WTC11 (cell line): ENCODE measurements at regions not wholly inside any gene's neighbourhood (a gene's known extent, or its start where the extent isn't known, plus 50 kb on each side); places are given as distances from the start of the nearest gene placed in this dataset.
A peak's percentile ranks its signal among the peaks of the same experiment; 100 is the strongest.
"Not testable (repeated sequence)": the region's sequence is repeated elsewhere in the genome, so short reads cannot be mapped to it uniquely, and the experiment has no call there.

Source experiments
- ATAC-seq: fragments of 200-7000 bp; cut with Tn5 transposase; 2 replicates; pipeline ENCODE4 v1.10.0; 2021; ENCODE audit warnings: mild to moderate bottlenecking, moderate library complexity
- CTCF ChIA-PET: fragments of 300-600 bp; sonication (Branson Sonifier 250); formaldehyde crosslinking; loops from one replicate; lab custom pipeline; 2021; ENCODE audit warnings: antibody characterized with exemption; lab: Charles Lee
- POLR2A ChIA-PET: fragments of 350-600 bp; sonication (Branson Sonifier 250); formaldehyde crosslinking; loops from one replicate; lab custom pipeline; 2021; ENCODE audit warnings: antibody characterized with exemption; lab: Charles Lee
- DNase-seq: peaks from one replicate; pipeline ENCODE4 v3.0.0; 2021; ENCODE audit warnings: low spot score
- H3K27ac Mint-ChIP-seq: 2 replicates; pipeline ENCODE4 v1.8.0; 2021; ENCODE audit warnings: mixed read lengths
- H3K27me3 Mint-ChIP-seq: 2 replicates; pipeline ENCODE4 v1.8.0; 2021; ENCODE audit warnings: low read depth, mild to moderate bottlenecking, moderate library complexity, mixed read lengths
- H3K36me3 Mint-ChIP-seq: 2 replicates; pipeline ENCODE4 v1.8.0; 2021; ENCODE audit warnings: mixed read lengths
- H3K4me1 Mint-ChIP-seq: 2 replicates; pipeline ENCODE4 v1.8.0; 2022; ENCODE audit warnings: mixed read lengths
- H3K4me3 Mint-ChIP-seq: 2 replicates; pipeline ENCODE4 v1.8.0; 2021; ENCODE audit warnings: mild to moderate bottlenecking, moderate library complexity, mixed read lengths
- H3K9me3 Mint-ChIP-seq: 2 replicates; pipeline ENCODE4 v1.8.0; 2021; ENCODE audit warnings: mixed read lengths
- ATF3 ChIP-seq: sonication (generic); formaldehyde crosslinking; conservative IDR thresholded peaks from 2 replicates; pipeline ENCODE4 v1.8.1; 2022; ENCODE audit warnings: mild to moderate bottlenecking, missing genetic modification reagents
- CTCF ChIP-seq: fragments of 200-600 bp; IDR thresholded peaks from 2 replicates; pipeline ENCODE4 v1.8.0; 2022; ENCODE audit warnings: antibody characterized with exemption
- EMX1 ChIP-seq: fragments of 250-450 bp; sonication (Bioruptor Pico); IDR thresholded peaks from 2 replicates; pipeline ENCODE4 v1.8.0; 2021; ENCODE audit warnings: mild to moderate bottlenecking
- ETV6 ChIP-seq: sonication (generic); formaldehyde crosslinking; IDR thresholded peaks from 2 replicates; pipeline ENCODE4 v1.8.1; 2022; ENCODE audit warnings: mild to moderate bottlenecking, missing genetic modification reagents
- FOXK1 ChIP-seq: sonication (generic); formaldehyde crosslinking; IDR thresholded peaks from 2 replicates; pipeline ENCODE4 v1.8.0; 2022; ENCODE audit warnings: mild to moderate bottlenecking, moderate library complexity, missing genetic modification reagents
- FOXP4 ChIP-seq: sonication (generic); formaldehyde crosslinking; IDR thresholded peaks from 2 replicates; pipeline ENCODE4 v1.8.0; 2022; ENCODE audit warnings: mild to moderate bottlenecking, missing genetic modification reagents
- GTF2I ChIP-seq: fragments of 250-450 bp; sonication (Bioruptor Pico); conservative IDR thresholded peaks from 2 replicates; pipeline ENCODE4 v1.4.0; 2021; ENCODE audit warnings: mild to moderate bottlenecking
- JAZF1 ChIP-seq: fragments of 250-450 bp; sonication (Bioruptor Pico); IDR thresholded peaks from 2 replicates; pipeline ENCODE4 v1.9.0; 2021; ENCODE audit warnings: moderate library complexity, mild to moderate bottlenecking, inconsistent platforms
- KAT7 ChIP-seq: sonication (generic); formaldehyde crosslinking; IDR thresholded peaks from 2 replicates; pipeline ENCODE4 v1.8.1; 2023; ENCODE audit warnings: missing genetic modification reagents, mild to moderate bottlenecking, borderline replicate concordance
- NFYB ChIP-seq: sonication (generic); formaldehyde crosslinking; conservative IDR thresholded peaks from 2 replicates; pipeline ENCODE4 v1.8.0; 2022; ENCODE audit warnings: low read depth, missing genetic modification reagents
- PREB ChIP-seq: sonication (generic); formaldehyde crosslinking; IDR thresholded peaks from 2 replicates; pipeline ENCODE4 v1.8.1; 2022; ENCODE audit warnings: mild to moderate bottlenecking, missing genetic modification reagents, moderate library complexity, borderline replicate concordance
- RELA ChIP-seq: sonication (generic); formaldehyde crosslinking; IDR thresholded peaks from 2 replicates; pipeline ENCODE4 v1.8.1; 2022; ENCODE audit warnings: missing genetic modification reagents, mild to moderate bottlenecking, borderline replicate concordance
- RORB ChIP-seq: fragments of 250-450 bp; sonication (Bioruptor Pico); IDR thresholded peaks from 2 replicates; pipeline ENCODE4 v1.9.0; 2021; ENCODE audit warnings: mild to moderate bottlenecking
- SOX15 ChIP-seq: fragments of 250-450 bp; sonication (Bioruptor Pico); IDR thresholded peaks from 2 replicates; pipeline ENCODE4 v1.9.0; 2021; ENCODE audit warnings: mild to moderate bottlenecking
- ZNF263 ChIP-seq: sonication (generic); formaldehyde crosslinking; IDR thresholded peaks from 2 replicates; pipeline ENCODE4 v1.8.1; 2022; ENCODE audit warnings: low read depth, mild to moderate bottlenecking, moderate library complexity, missing genetic modification reagents
- ZNF281 ChIP-seq: sonication (generic); formaldehyde crosslinking; IDR thresholded peaks from 2 replicates; pipeline ENCODE4 v1.8.0; 2023; ENCODE audit warnings: mild to moderate bottlenecking, missing genetic modification reagents
- ZNF317 ChIP-seq: sonication (generic); formaldehyde crosslinking; IDR thresholded peaks from 2 replicates; pipeline ENCODE4 v1.8.1; 2023; ENCODE audit warnings: low read depth, mild to moderate bottlenecking, moderate library complexity, missing genetic modification reagents, borderline replicate concordance
- ZNF416 ChIP-seq: fragments of 250-450 bp; sonication (Bioruptor Pico); IDR thresholded peaks from 2 replicates; pipeline ENCODE4 v1.9.0; 2021; ENCODE audit warnings: mild to moderate bottlenecking, inconsistent platforms

GRCh38 chr14:106366971-106367370 is 840.6 kb downstream of the TMEM121 start:
- DNase-seq, CTCF ChIA-PET, ATAC-seq, H3K27ac Mint-ChIP-seq, H3K4me3 Mint-ChIP-seq, POLR2A ChIA-PET, H3K27me3 Mint-ChIP-seq, H3K4me1 Mint-ChIP-seq: not testable (repeated sequence)
- Mint-ChIP-seq H3K36me3 (peaks cover 35% of the 10 kb centered on the region), H3K9me3 (peaks cover 47% of the 10 kb centered on the region)

GRCh38 chr14:106369456-106369855 is 843.1 kb downstream of the TMEM121 start:
- peaks cover 68% of the 10 kb centered on the region for H3K9me3 Mint-ChIP-seq

GRCh38 chr14:106372870-106373652 is 846.7 kb downstream of the TMEM121 start:
- POLR2A ChIA-PET: no interaction called here
- CTCF ChIA-PET: no interaction called here
- Mint-ChIP-seq H3K4me1 (no peaks in the 10 kb centered on the region), H3K4me3 (no peak overlapping the region), H3K27ac (no peak overlapping the region), H3K9me3 (peaks cover 92% of the 10 kb centered on the region), H3K36me3 (peaks cover 87% of the 10 kb centered on the region), H3K27me3 (peaks cover 13% of the 10 kb centered on the region)
- DNase-seq: peak; percentile 32
- TF ChIP-seq JAZF1 (CRISPR knock-in tag) (no peak), CTCF (peak; percentile 45)
- ATAC-seq: peak; percentile 67

More at GRCh38 chr14:106369456-106369855, 843.1 kb downstream of the TMEM121 start:
- ATAC-seq, H3K4me1 Mint-ChIP-seq, CTCF ChIA-PET, H3K27me3 Mint-ChIP-seq, H3K27ac Mint-ChIP-seq, H3K4me3 Mint-ChIP-seq, POLR2A ChIA-PET, DNase-seq: not testable (repeated sequence)
- peaks cover 59% of the 10 kb centered on the region for H3K36me3 Mint-ChIP-seq

- H3K27ac Mint-ChIP-seq, DNase-seq, H3K4me1 Mint-ChIP-seq, CTCF ChIA-PET, ATAC-seq, H3K4me3 Mint-ChIP-seq, POLR2A ChIA-PET: not testable (repeated sequence)
- H3K27me3 Mint-ChIP-seq: peaks cover 13% of the 10 kb centered on the region
- H3K36me3 Mint-ChIP-seq: peaks cover 87% of the 10 kb centered on the region
- H3K9me3 Mint-ChIP-seq: peaks cover 90% of the 10 kb centered on the region
Measured at GRCh38 chr14:106373653-106374110, 847.3 kb downstream of the TMEM121 start.

- no peak for DNase-seq
- ChIA-PET CTCF (no interaction called here), POLR2A (no interaction called here)
- H3K4me1 Mint-ChIP-seq: no peaks in the 10 kb centered on the region
- peaks cover 88% of the 10 kb centered on the region for H3K36me3 Mint-ChIP-seq
- H3K9me3 Mint-ChIP-seq: peaks cover 92% of the 10 kb centered on the region
- H3K27me3 Mint-ChIP-seq: peaks cover 16% of the 10 kb centered on the region
- no peak for ATAC-seq
- H3K27ac Mint-ChIP-seq: no peak overlapping the region
- no peak for TF ChIP-seq FOXP4 (CRISPR knock-in tag)
- no peak for TF ChIP-seq PREB (CRISPR knock-in tag)
- TF ChIP-seq NFYB (CRISPR knock-in tag): no peak
- no peak for TF ChIP-seq GTF2I (CRISPR knock-in tag)
- TF ChIP-seq ZNF263 (CRISPR knock-in tag): no peak
- no peak for TF ChIP-seq RORB
- TF ChIP-seq SOX15: no peak
- no peak for TF ChIP-seq ZNF416 (CRISPR knock-in tag)
- no peak for TF ChIP-seq FOXK1 (CRISPR knock-in tag)
- no peak for TF ChIP-seq ZNF317
- TF ChIP-seq RELA (CRISPR knock-in tag): no peak
- TF ChIP-seq ZNF281 (CRISPR knock-in tag): no peak
- no peak for TF ChIP-seq ETV6
- TF ChIP-seq EMX1 (CRISPR knock-in tag): no peak
- TF ChIP-seq ATF3 (CRISPR knock-in tag): no peak
- TF ChIP-seq KAT7 (CRISPR knock-in tag): no peak
- H3K4me3 Mint-ChIP-seq: no peak overlapping the region
Measured at GRCh38 chr14:106377432-106377831, 851.0 kb downstream of the TMEM121 start.
